Panc1 (cell line): ENCODE measurements at regions not wholly inside any gene's neighbourhood (a gene's known extent, or its start where the extent isn't known, plus 50 kb on each side); places are given as distances from the start of the nearest gene placed in this dataset.

Experiments
- ATAC-seq: fragments of 200-7000 bp; cut with Tn5 transposase; 2 replicates; pipeline ENCODE4 v1.9.1; 2020; ENCODE audit warnings: mild to moderate bottlenecking, moderate library complexity
- BruUV-seq: library from RNA; stranded (reverse); fragments of 400-500 nt; replicated peaks from 2 replicates; lab custom pipeline; 2021; lab: Mats Ljungman, UMichigan
- CTCF ChIA-PET: fragments of 300-600 bp; sonication (Branson Sonifier 250); formaldehyde crosslinking; loops from one replicate; lab custom pipeline; 2022; ENCODE audit warnings: antibody characterized with exemption; lab: Charles Lee
- POLR2A ChIA-PET: fragments of 300-600 bp; sonication (Branson Sonifier 250); formaldehyde crosslinking; loops from one replicate; lab custom pipeline; 2022; ENCODE audit warnings: antibody characterized with exemption; lab: Charles Lee
- DNase-seq: peaks from one replicate; pipeline ENCODE4 v3.0.0-alpha.2; 2010; ENCODE audit warnings: low read depth, low spot score
- H3K27ac ChIP-seq: 2 replicates; pipeline ENCODE4 v1.5.1; 2011; ENCODE audit warnings: mild to moderate bottlenecking, low read length, inconsistent platforms
- H3K27me3 ChIP-seq: fragments of 200-500 bp; sonication (Bioruptor generic); 2 replicates; pipeline ENCODE4 v1.6.0; 2014; ENCODE audit warnings: low read length, inconsistent platforms; ENCODE audit not compliant: control insufficient read depth, insufficient read depth
- H3K36me3 ChIP-seq: fragments of 200-500 bp; sonication (Bioruptor generic); 2 replicates; pipeline ENCODE4 v1.5.1; 2014; ENCODE audit warnings: inconsistent platforms, mild to moderate bottlenecking, low read length, moderate library complexity; ENCODE audit not compliant: control insufficient read depth, insufficient read depth
- H3K4me1 ChIP-seq: 2 replicates; pipeline ENCODE4 v1.5.1; 2011; ENCODE audit warnings: inconsistent platforms, mild to moderate bottlenecking, low read length, moderate library complexity; ENCODE audit not compliant: control insufficient read depth, insufficient read depth
- H3K4me3 ChIP-seq, 2 experiments: 2 replicates each; pipeline ENCODE4 v1.5.1; 2011 to 2012; ENCODE audit warnings: low read depth in 2 of 2, low read length in 2 of 2, mild to moderate bottlenecking in 2 of 2, inconsistent platforms in 1 of 2, moderate library complexity in 1 of 2
- H3K9me3 ChIP-seq: fragments of 200-500 bp; sonication (Bioruptor generic); 2 replicates; pipeline ENCODE4 v1.5.1; 2014; ENCODE audit warnings: low read depth, mild to moderate bottlenecking, inconsistent platforms, low read length, moderate library complexity; ENCODE audit not compliant: control insufficient read depth, insufficient read depth
- CTCF ChIP-seq: fragments of 450-650 bp; IDR thresholded peaks from 2 replicates; pipeline ENCODE4 v1.5.1; 2017; ENCODE audit warnings: mild to moderate bottlenecking
- POLR2AphosphoS5 ChIP-seq: IDR thresholded peaks from 2 replicates; pipeline ENCODE4 v1.6.1; 2012; ENCODE audit warnings: mild to moderate bottlenecking, low read depth, low read length, moderate library complexity
- REST ChIP-seq, 2 experiments: IDR thresholded peaks; 2 replicates each; pipeline ENCODE4 v1.6.1; 2011 to 2012; ENCODE audit warnings: low read depth in 2 of 2, control low read depth in 1 of 2, low read length in 1 of 2, mild to moderate bottlenecking in 1 of 2, moderate library complexity in 1 of 2; ENCODE audit not compliant: insufficient read depth in 1 of 2
- SIN3A ChIP-seq: IDR thresholded peaks from 2 replicates; pipeline ENCODE4 v1.6.1; 2012; ENCODE audit warnings: low read depth, mild to moderate bottlenecking, low read length, moderate library complexity, borderline replicate concordance; ENCODE audit not compliant: insufficient read depth
- TCF7L2 ChIP-seq: IDR thresholded peaks from 2 replicates; pipeline ENCODE4 v1.6.1; 2011; ENCODE audit warnings: mild to moderate bottlenecking, low read depth, low read length, inconsistent platforms
- in situ Hi-C: cut with HindIII; loops from 2 replicates; pipeline ENCODE4 v1.10.0; 2016; ENCODE audit warnings: low sequenced_read_pairs, low pct_unique_long_range_greater_than_20kb
- intact Hi-C: fragments of 100-400 bp; cut with micrococcal nuclease; formaldehyde crosslinking; loops from one replicate; pipeline ENCODE4 v1.10.0; 2022; ENCODE audit not compliant: unreplicated experiment

GRCh38 chr13:83667606-83668005 is 214.7 kb downstream of the SLITRK1 start:
- ChIA-PET CTCF (no interaction called here), POLR2A (no interaction called here)
- ATAC-seq: no peak
- Histone ChIP-seq H3K4me3 (no peak overlapping the region), H3K9me3 (no peaks in the 10 kb centered on the region), H3K27ac (no peak overlapping the region), H3K36me3 (no peaks in the 10 kb centered on the region), H3K4me1 (no peaks in the 10 kb centered on the region), H3K27me3 (no peaks in the 10 kb centered on the region)
- no peak for TF ChIP-seq CTCF
- TF ChIP-seq SIN3A: no peak
- no peak for TF ChIP-seq REST (IDR thresholded peaks at IDR 0.05; ENCODE audit: insufficient read depth in 1 of 2, low read depth in 2 of 2, low read length in 1 of 2)
- no peak for TF ChIP-seq TCF7L2
- no peak for TF ChIP-seq POLR2AphosphoS5
- intact Hi-C loops: no loop called here
- BruUV-seq: no TSS peak
- in situ Hi-C loops: no loop called here
- no peak for DNase-seq

GRCh38 chr13:83666141-83666540 is 216.1 kb downstream of the SLITRK1 start:
- Histone ChIP-seq H3K4me1 (no peaks in the 10 kb centered on the region), H3K27ac (no peak overlapping the region), H3K9me3 (no peaks in the 10 kb centered on the region), H3K36me3 (no peaks in the 10 kb centered on the region), H3K27me3 (no peaks in the 10 kb centered on the region), H3K4me3 (no peak overlapping the region)
- CTCF ChIA-PET: no interaction called here
- in situ Hi-C loops (no loop called here), intact Hi-C loops (no loop called here)
- DNase-seq (no peak), ATAC-seq (no peak)
- POLR2A ChIA-PET: no interaction called here
- no TSS peak for BruUV-seq
- TF ChIP-seq TCF7L2: no peak
- no peak for TF ChIP-seq CTCF
- TF ChIP-seq SIN3A: no peak
- no peak for TF ChIP-seq REST (IDR thresholded peaks at IDR 0.05; ENCODE audit: insufficient read depth in 1 of 2, low read depth in 2 of 2, low read length in 1 of 2)
- TF ChIP-seq POLR2AphosphoS5: no peak
